Lower leg skin (tissue), 3 donors: ENCODE measurements at regions not wholly inside any gene's neighbourhood (a gene's known extent, or its start where the extent isn't known, plus 50 kb on each side); places are given as distances from the start of the nearest gene placed in this dataset.

Experiments used
- CTCF ChIP-seq, 3 donors: fragments of 450-650 bp; IDR thresholded peaks; one replicate each; pipeline ENCODE4 v1.5.1; 2016; ENCODE audit warnings: antibody characterized with exemption in 3 of 3, mild to moderate bottlenecking in 3 of 3, moderate library complexity in 2 of 3
- POLR2A ChIP-seq, 2 donors: fragments of 450-650 bp; IDR thresholded peaks; one replicate each; pipeline ENCODE4 v1.6.1; 2016 to 2017; ENCODE audit warnings: antibody characterized with exemption in 2 of 2, mild to moderate bottlenecking in 1 of 2, moderate library complexity in 1 of 2

GRCh38 chr22:22697377-22698117 lies 53.1 kb downstream of the GGTLC2 start:
- TF ChIP-seq CTCF (IDR thresholded peaks at IDR 0.05): no peak
- TF ChIP-seq POLR2A (IDR thresholded peaks at IDR 0.05): no peak
